Central memory CD4-positive, alpha-beta T cell (primary cell): ENCODE measurements at regions not wholly inside any gene's neighbourhood (a gene's known extent, or its start where the extent isn't known, plus 50 kb on each side); places are given as distances from the start of the nearest gene placed in this dataset.
"Not testable (repeated sequence)": the region's sequence is repeated elsewhere in the genome, so short reads cannot be mapped to it uniquely, and the experiment has no call there.

Source experiments
- DNase-seq: peaks from one replicate; pipeline ENCODE4 v3.0.0; 2022

GRCh38 chr14:30270200-30271161 is 288.5 kb upstream of the G2E3 start:
- DNase-seq, result peak; percentile 14

- DNase-seq, result no peak
These were observed 287.1 kb upstream of the G2E3 start for GRCh38 chr14:30271811-30272323.

DNA sequence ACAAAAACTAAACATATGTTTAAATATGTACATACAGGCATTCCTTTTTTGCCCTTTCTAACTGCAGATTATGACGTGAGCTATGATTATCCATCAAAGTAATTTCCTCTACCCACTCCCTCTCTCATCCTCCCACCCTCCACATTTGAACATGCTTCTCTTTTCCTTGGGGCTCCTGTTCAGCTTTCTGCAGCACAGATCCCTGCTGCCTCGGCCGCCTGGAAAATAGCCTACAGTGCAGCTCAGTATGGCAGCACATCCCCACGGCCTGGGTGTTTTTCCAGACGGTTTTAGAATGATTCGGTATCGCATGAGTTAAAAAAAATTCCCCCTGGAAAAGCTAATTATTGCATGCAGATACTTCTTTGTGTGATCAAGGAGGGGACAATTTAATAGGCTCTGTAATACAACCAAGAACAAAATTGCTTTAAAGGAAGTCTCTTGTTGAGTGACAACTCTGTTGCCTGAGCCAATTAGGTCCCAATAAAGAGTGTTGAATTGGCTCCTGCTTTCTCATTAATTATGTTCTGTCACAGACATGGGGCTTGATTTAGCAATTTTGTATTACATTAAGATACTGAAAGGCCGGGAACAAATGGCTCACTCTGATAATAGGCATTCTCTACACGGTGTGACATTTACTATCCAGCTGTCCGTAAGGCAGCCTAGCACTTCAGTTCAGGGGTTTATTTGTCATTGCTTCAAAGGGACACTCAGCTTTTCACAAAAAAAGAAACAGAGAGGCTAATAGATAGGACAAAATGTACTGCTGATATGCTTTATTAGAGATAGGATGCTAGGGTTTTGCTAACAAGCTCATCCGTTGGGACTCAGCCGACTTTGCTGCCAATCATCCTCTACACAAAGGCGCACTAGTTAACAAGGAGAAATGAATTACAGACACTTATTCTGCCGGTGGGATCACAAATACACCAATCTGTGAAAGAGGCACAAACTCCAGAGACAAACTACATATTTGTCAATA is 285.8 kb upstream of the G2E3 start:
- no peak for DNase-seq

DNA sequence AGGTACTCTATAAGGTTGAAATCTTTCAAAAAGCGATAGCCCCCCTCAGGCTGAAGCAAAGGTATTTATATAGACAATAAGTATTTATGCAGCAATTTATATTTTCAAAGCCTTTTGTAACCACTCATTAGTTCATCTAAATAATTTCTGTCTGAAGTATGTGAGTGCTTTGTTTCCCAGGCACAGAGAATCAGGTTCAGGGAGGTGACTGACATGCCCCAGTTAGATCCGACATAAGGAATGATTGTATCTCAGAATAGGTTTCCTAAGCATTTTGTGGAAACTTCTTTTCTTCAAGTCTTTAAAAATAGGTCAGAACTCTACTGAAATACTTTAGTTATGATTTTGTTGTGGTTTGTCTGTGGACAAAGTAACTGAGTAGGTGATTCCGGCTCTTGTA is 283.4 kb upstream of the G2E3 start:
- no peak for DNase-seq

DNA sequence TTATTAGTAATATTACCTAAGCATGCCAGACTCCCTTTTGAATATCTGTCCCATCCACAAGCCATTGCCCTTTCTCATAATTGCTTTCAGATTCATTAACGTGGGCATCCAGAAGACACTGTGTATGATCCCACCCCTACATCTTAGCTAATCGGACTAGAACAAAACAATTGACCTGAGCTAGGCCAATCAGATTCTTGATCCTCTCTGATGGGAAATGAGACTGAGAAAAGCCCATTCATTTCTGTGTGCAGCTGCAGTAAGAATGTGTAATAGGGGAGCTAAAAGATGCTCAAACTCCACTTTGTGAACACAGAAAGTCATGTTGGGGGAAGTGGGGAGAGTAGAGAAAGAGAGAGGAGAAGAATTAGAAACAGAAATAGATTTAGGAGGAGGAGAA is 281.7 kb upstream of the G2E3 start:
- no peak for DNase-seq

DNA sequence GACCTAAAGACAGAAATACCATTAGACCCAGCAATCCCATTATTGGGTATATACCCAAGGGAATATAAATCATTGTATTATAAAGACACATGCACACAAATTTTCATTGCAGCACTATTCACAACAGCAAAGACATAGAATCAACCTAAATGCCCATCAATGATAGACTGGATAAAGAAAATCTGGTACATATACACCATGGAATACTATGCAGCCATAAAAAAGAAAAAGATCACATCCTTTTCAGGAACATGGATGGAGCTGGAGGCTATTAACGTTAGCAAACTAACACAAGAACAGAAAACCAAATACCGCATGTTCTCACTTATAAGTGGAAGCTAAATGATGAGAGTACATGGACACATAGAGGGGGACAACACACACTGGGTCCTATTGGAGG is 280.1 kb upstream of the G2E3 start:
- not testable (repeated sequence) for DNase-seq

DNA sequence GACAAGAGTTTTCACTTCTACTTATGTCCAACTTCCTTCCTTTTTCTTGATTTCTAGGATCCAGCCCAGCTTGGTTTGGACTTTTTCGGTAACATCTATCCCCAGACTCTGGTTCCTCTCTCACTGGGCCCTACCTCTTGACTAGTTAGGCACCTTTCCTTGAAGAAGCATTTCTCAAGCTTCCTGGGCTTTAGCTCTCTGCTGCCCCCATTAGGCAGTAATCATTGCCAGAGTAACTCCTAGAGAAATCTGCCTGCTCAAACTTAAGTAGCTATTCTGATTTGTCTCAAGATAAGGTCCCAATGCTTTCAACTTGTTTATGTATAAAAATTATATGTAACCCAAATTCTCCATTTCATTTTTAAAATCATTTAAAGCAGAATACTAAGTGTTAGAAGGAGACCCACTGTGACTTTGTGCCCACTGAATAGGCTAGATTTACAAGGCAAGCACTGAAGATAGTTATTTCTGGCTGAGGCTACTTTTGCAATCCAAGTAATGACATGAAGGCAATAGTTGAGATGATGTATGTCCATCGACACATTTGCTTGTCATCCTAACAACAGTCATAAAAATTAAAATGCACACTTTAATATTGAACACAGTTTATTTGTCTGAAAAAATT is 275.0 kb upstream of the G2E3 start:
- DNase-seq, result no peak

GRCh38 chr14:30284808-30285207 is 274.1 kb upstream of the G2E3 start:
- DNase-seq, result no peak

DNA sequence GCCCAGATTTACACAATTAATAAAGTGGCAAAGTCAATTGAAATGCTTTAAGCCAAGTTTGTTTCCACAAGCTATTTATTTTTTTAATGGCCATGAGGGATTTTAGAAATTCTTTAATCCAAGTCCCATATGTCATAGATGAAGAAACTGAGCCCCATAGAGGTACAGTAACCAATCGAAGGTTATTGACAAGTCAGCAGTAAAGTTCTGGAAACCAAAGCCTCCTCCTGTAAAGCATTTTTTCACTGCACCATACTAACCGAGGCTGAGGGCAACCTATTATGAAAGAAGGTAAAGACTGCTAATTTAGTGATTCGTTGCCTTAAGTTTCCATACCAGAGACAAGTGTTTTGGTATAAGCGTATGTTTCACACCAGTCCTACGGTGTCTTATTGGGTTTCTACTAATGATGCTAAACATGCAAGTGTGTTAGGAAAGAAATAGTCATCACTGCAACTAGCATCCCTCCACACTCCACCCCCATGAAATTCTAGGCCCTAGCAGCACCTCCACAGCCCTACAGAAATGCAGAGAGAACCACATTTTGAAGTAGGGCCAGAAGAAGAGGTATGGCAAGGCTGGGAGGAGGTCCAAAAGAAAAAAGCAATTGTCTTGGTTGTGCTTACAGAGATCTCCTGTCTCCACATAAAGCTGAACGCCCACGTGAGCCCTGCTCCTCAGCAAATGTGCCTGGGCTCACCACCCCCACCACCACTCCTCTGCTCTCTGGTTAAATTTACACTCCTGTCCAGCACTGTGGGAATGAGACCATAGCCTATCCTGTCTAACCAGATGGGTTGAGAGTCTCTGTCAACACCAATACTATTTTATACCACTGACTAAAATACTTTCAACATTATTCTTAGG is 271.1 kb upstream of the G2E3 start:
- no peak for DNase-seq

DNA sequence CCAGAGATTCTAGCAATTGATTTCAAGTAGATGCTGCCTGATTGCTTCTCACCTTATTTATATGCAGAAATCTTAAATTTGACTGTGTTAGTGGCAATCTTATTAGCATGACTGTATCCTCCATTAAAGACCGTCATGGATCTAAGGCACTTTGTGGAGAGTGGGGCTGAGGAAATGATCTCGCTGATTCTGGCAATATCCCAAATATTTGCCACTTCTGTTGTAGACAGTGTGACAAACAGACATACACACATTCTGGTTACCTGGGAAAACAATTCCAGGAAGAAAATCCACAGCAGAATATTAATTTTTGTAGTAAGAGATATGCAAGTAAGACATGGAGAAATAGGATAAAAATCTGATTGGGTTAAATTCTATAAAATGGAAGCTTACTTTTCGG is 269.0 kb upstream of the G2E3 start:
- DNase-seq, result no peak

DNA sequence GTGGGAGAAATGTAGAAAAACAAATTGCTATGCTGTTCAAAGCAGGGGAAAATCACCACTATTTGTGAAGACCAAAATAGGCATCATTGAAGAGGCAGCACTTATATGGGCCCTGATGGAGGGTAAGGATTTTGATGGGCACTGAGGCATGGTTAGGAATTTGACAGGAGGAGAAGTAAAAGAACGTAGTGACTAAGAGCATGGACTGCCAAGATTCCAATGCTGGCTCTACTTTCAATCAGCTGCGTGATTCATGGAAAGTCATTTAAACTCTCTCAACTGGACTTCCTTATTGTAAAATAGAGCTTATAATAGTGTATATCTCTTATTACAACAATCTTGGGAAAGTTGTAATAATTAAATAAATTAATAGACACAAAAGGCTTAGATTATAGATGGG is 267.7 kb upstream of the G2E3 start:
- DNase-seq, result no peak

GRCh38 chr14:30292541-30292940 is 266.4 kb upstream of the G2E3 start:
- no peak for DNase-seq

GRCh38 chr14:30295980-30296379 is 263.0 kb upstream of the G2E3 start:
- no peak for DNase-seq

GRCh38 chr14:30296931-30297405 is 262.0 kb upstream of the G2E3 start:
- no peak for DNase-seq

- DNase-seq, result no peak
These were observed 260.8 kb upstream of the G2E3 start for GRCh38 chr14:30297876-30298795.

GRCh38 chr14:30299915-30300314 is 259.0 kb upstream of the G2E3 start:
- no peak for DNase-seq

- DNase-seq, result no peak
These were observed 255.6 kb upstream of the G2E3 start for GRCh38 chr14:30303350-30303749.

DNA sequence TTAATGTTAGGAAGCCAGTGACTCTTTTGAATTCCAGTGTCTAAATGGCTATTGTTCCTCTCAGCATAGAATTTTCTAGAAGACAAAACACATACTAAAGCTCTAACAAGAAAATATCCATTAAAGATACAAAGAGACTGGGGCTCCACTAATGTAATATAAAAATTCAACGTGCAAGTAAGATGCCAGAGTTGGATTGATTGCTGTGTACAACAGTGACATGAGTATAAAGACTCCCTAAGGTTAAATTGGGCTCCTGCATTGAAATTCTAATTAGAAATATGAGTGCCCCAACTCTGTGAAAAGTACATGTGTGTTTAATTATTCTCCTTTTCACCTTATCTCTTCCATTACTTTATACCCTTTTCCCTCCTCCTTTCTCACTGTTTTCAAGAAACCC is 253.6 kb upstream of the G2E3 start:
- DNase-seq, result no peak

- DNase-seq, result no peak
These were observed 249.6 kb upstream of the G2E3 start for GRCh38 chr14:30309405-30309804.

- no peak for DNase-seq
These were observed 246.7 kb upstream of the G2E3 start for GRCh38 chr14:30312214-30312613.

- no peak for DNase-seq
These were observed 241.2 kb upstream of the G2E3 start for GRCh38 chr14:30317729-30318128.
